HG03342 (cell line): ENCODE measurements at regions not wholly inside any gene's neighbourhood (a gene's known extent, or its start where the extent isn't known, plus 50 kb on each side); places are given as distances from the start of the nearest gene placed in this dataset.

ENCODE experiments used
- ATAC-seq: cut with Tn5 transposase; IDR thresholded peaks from one replicate; pipeline ENCODE4 v1.9.1; 2021; ENCODE audit warnings: mild to moderate bottlenecking, moderate library complexity; ENCODE audit not compliant: unreplicated experiment

DNA sequence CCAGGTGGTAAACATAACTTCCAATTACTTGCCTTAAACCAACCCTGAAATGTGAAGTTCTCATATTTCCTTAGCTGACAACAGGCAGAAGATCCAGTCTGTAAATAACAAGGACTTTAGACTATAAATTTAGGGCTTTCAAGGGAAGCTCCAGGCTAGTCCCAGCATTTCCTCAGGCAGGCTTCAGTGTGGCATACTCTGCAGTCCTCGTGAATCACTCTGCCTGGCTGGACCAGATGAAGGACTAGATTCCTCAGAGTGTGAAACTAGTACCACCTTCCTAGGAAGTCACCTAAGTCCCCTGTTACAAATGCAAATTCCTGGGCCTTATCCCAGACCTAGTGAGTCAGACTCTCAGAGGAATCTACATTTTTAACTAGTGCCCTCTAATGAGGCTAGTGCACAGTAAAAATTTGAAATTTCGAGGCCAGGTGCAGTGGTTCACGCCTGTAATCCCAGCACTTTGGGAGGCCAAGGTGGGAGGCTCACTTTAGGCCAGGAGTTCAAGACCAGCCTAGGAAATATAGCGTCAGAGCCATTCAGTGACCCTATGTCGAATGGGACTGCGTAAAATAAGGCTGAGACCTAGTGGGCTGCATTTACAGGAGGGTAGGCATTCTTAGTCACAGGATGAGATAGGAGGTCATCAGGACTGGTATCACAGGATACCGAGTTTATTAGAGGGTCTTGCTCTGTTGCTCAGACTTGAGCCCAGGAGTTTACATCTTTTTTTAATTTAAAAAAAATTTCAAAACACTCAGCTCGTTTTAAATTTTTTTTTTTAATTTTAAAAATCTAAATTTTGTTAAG is 279.6 kb upstream of the JARID2 start:
- no peak for ATAC-seq

GRCh38 chr6:14966906-14967711 is 278.8 kb upstream of the JARID2 start:
- no peak for ATAC-seq

DNA sequence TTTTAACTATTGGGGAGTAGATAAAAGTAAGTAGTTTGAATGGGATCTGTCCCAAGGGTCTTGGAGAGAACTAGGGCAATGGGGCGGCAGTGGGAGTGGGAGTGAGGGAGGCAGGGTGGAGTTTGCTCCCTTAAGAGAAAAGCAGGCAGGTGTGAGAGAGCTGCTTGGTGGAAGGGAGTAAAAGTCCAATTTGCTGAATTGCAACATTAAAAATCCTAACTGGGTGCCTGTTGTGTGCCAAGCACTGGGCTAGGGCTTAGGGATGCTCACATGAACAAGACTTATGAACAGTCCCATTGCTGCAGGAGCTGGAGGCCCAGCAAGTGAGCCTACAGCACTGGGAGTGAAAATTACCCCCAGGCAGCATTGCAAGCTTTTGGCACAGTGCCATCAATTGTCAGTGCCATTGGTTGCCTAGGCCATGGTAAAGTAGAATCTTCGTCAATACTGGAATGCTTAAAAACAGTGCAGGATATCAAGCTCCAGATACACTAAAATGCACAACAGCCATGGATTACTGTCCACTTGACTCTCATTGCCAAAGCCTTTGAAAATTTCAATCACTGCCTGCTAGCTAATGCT is 277.7 kb upstream of the JARID2 start:
- ATAC-seq, result no peak

- ATAC-seq, result no peak
These were observed 276.7 kb upstream of the JARID2 start for GRCh38 chr6:14969126-14969525.

DNA sequence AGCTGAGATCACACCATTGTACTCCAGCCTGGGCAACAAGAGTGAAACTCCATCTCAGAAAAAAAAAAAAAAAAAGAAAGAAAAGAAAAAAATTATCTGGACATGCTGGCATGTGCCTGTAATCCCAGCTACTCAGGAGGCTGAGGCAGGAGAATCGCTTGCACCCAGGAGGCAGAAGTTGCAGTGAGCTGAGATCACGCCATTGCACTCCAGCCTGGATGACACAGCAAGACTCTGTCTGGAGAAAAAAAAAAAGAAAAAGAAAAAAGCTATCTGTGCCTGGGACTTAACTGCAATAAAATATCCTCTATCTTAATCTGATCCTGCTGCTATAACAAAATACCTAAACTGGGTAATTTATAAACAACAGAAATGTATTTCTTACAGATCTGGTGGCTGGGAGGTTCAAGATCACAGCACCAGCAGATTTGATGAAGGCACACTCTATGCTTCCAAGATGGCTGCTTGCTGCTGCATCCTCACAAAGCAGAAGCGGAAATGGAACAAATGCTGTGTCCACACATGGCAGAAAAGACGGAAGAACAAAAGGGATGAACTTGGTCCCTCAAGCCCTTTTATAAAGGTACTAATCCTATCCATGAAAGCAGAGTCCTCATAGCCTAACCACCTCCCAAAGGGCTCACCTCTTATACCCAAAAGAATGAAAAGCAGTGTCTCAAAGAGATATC is 273.3 kb upstream of the JARID2 start:
- no peak for ATAC-seq

DNA sequence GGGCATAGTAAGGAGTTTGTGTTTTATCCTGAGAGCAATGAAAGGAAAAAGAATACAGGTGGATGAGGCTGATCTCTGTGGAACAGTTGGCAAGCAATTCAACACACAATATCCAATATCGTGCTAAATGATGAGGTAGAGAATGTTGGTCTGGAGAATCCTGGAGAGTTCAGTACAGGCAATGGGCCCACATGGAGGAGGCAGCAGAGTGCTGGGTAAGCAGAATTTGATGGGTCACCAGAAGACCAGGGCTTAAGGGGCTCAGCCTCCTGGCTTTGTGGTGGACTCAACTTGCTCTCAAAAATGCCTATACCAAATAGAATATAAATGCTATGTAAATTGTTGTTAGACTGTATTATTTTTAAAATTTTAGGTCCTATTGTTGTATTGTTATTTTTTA is 271.5 kb upstream of the JARID2 start:
- ATAC-seq, result no peak

DNA sequence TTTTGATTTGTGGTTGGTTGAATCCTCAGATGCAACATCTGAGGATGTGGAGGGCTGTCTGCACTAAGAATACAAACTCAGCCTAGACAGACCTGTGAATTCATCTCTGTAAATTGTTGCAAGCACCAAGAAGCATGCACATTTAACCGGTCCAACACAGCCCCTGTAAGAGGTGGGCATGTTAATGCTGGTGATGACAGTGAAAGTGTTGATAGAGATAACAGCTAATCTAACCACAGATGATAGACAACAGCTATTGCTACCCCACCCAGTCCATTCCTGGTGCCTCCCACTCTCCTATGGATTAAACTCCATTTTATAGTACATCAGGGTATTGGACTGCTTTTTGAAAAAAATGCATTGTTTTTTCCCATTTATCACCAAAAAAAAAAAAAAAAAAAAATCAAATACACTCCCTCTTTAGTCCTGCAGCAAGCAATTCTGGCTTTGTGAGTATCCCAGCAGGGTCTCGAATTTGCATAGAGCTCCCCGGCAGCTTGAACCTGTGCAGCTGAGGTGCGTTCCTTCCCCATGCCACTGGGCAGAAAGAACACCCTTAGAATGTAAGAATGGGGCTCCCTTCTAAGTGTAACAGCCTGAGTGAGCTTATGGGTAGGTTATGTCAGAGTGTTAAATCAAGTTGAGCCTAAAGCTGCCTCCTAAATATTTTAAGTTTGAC is 270.9 kb upstream of the JARID2 start:
- no peak for ATAC-seq

- no peak for ATAC-seq
These were observed 270.4 kb upstream of the JARID2 start for GRCh38 chr6:14975471-14975817.

DNA sequence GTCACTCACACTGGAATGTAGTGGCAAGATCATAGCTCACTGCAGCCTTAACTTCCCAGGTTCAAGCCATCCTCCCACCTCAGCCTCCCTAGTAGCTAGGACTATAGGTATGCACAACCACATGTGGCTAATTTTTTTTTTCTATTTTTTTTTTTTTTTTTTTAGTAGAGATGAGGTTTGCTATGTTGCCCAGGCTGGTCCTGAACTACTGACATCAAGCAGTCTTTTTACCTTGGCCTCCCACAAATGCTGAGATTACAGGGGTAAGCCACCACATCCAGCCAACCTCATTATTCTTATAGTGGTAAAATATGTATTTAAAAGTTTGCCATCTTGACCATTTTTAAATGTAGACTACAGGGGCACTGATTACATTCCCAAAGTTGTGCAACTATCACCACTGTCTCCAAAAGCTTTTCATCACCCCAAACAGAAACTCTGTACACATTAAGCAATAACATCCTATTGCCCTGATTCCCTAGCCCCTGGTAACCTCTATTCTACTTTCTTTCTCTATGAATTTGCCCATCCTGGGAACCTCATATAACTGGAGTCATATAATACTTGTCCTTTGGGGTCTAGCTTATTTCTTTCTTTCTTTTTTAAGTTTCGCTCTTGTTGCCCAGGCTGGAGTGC is 268.0 kb upstream of the JARID2 start:
- no peak for ATAC-seq

GRCh38 chr6:14981960-14982359 is 263.9 kb upstream of the JARID2 start:
- ATAC-seq, result no peak

DNA sequence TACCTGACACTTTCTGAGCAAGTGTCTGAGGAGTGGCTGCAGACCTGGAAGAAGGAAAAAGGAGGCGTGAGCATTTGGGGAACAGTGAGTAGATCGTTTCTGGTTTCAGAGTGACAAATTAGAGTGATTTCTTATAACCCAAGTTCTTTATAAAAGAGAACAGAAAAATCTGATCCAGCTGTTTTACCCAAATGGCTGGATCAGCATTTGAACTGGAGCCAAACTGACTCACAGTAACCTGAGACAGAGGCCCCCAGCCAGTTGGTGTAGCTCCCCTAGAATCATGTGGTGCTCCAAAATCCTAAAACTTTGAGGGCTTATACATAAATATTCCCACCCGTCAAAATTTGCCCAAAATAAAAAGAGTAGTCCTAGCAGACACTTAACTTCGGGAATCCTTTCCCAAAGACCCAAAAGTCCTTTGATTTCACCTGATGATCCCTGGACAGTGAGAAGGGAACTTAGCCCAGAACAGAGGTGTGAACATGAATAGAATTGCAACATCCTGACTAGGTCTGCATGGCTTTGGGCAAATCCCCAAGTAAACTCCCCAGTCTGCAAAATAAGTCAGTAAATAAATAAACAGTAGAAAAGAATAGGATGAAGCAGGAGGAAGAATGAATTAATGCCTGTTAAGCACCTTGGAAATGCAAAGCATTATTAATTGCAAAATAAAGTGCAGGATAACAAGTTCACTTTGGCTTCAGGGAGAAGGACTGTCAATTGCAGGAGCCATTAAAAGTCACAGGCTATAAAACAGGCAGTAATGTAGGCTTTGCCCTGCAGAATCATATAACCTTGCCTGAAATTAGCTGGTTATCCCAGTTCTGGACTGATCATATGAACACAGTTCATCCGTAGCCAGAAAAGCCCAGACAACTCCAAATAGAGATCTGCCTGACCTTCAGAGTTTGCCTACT is 262.0 kb upstream of the JARID2 start:
- no peak for ATAC-seq

DNA sequence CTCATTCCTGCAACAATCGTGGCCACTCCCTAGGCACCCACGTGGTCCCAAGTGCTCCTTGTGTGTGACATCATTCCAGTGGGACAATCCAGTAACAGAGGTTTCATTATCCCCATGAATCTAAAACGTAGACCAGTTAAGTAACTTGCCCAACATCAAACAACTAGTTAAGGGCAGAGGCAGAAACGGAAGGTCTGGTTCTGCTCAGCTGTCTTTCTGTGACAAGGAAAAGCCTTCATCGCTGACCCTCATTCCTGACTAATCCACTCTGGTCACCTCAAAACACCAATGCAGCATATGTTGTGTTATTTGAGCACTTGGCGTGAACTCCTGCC is 261.4 kb upstream of the JARID2 start:
- no peak for ATAC-seq

DNA sequence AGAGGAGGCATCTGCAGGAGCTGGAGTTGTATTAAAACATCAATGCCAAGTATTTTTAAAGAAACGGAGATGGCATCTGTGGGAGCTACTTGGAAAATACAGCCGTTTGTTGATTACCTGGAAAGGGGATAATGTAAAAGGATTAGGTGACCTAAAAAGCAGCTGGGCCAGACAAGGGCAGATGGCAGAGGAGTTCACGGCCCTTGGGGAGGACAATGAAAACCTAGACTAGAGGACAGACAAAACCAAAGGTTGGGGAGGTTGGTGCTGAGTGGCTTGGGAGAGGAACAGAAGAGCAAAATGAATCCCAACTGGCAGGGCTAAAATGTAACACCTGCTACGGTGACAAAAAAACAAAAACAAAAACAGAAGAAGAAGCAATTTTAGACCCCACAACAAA is 260.5 kb upstream of the JARID2 start:
- ATAC-seq, result no peak

DNA sequence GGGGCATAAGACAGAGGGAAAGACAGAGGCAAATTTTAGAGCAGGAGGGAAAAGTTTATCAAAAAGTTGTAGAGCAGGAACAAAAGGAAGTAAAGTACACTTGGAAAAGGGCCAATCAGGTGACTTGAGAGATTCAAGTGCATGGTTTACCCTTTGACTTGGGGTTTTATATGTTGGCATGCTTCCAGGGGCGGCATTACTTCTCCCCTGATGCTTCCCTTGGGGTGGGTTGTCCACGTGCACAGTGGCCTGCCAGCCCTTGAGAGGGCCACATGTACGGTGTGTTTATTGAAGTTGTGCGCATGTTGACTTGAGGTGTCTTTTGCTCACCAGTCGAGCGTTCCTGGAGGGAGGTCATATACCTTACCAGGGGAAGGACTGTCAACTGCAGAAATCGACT is 259.5 kb upstream of the JARID2 start:
- ATAC-seq, result no peak

DNA sequence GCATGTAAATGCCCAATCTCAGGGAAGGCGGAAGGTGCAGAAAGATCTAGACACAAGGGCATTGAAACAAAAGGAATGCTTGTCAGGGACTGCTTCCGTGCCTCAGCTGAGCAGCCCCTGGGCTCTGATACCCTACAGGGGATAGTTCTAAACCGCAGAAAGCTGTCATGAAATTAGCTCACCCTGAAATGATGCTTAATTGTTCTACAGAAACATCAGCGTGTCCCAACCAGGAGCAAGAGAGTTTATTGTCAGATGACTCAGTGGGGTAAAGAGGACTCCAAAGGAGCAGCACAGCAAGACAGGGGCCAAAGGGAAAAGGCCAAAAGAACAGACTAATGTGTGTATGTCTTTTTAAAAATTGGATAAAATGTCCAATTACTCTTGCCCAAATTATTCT is 258.4 kb upstream of the JARID2 start:
- no peak for ATAC-seq

GRCh38 chr6:14992382-14992781 is 253.5 kb upstream of the JARID2 start:
- ATAC-seq, result no peak

GRCh38 chr6:14995208-14995607 is 250.7 kb upstream of the JARID2 start:
- no peak for ATAC-seq

DNA sequence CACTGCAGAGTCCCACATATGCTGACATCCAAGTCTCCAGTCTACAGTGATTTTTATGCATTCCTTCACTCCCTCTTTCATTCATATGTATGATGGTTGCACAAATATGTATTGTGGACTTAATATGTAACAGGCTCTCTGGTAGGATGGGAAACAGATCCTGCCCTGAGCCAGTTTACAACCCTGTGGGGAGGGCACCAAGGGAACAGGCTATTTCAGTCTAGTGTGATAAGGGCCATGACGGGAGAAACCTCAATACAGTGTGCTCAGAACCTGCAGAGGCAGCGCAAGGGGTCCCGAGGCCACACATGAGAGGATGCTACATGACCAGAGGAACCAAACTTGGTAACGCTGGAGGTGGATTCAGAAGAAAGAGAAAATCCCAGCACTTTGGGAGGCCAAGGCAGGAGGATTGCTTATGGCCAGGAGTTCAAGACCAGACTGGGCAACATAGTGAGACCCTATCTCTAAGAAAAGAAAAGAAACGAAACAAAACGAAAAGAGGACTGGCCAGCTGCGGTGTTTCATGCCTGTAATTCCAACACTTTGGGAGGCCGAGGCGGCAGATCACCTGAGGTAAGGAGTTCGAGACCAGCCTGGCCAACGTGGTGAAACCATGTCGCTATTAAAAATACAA is 249.8 kb upstream of the JARID2 start:
- ATAC-seq, result no peak

DNA sequence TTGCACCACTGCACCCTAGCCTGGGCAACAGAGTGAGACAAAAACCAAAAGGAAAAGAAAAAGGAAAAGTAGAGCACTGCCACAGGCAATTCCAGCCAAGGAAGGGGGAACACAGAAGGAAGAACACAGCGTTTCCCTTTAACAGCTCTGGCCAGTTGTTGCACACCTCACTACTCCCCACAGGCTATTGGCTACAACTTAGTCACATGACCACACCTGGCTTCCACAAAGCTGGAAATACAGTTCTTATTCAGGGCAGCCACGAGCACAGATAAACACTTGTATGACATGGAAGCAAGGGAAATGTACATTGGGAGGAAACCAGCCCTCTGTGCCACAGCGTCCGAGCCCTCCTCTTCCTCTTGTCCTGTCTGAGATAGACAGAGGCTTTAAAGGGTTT is 249.0 kb upstream of the JARID2 start:
- ATAC-seq, result no peak
